ENCODE measurements at regions not wholly inside any gene's neighbourhood (a gene's known extent, or its start where the extent isn't known, plus 50 kb on each side); places are given as distances from the start of the nearest gene placed in this dataset.

GRCh38 chr12:124438437-124439056, 128.9 kb downstream of the NCOR2 start:
- no peak for TF ChIP-seq CTCF (IDR thresholded peaks at IDR 0.05)
- TF ChIP-seq POLR2A (IDR thresholded peaks at IDR 0.05) = no peak
